ENCODE measurements at regions not wholly inside any gene's neighbourhood (a gene's known extent, or its start where the extent isn't known, plus 50 kb on each side); places are given as distances from the start of the nearest gene placed in this dataset.

DNA sequence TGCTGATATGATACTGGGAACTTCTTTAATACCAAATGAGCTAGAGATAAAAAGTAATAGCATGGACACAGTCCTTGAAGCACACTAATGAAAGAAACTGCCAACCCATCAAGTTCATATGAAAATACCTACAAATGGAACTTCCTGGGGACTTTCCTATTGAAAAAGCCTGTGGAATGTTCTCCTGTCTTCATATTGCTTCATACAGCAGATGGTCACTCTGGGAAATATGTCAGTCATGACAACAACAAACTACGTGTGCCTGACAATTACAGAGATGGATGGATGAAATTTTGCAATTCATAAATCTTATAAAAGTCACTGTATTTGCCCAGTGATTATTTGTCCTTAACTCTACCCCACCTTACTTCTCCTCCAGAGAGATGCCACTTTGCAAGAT is 106.6 kb upstream of the COL1A2 start:
- DNase-seq (ENCODE audit: low spot score) (no peak), ATAC-seq (no peak)
- peaks cover 15 to 26% of the 10 kb centered on the region in 2 donors for H3K27me3 Mint-ChIP-seq
- H3K4me1 Mint-ChIP-seq (ENCODE audit: low read depth in 2 of 2), result no peaks in the 10 kb centered on the region
- no peak overlapping the region for H3K27ac Mint-ChIP-seq
- no peaks in the 10 kb centered on the region for H3K36me3 Mint-ChIP-seq
- no peak overlapping the region for H3K4me3 Mint-ChIP-seq
- H3K9me3 Mint-ChIP-seq, result no peaks in the 10 kb centered on the region

DNA sequence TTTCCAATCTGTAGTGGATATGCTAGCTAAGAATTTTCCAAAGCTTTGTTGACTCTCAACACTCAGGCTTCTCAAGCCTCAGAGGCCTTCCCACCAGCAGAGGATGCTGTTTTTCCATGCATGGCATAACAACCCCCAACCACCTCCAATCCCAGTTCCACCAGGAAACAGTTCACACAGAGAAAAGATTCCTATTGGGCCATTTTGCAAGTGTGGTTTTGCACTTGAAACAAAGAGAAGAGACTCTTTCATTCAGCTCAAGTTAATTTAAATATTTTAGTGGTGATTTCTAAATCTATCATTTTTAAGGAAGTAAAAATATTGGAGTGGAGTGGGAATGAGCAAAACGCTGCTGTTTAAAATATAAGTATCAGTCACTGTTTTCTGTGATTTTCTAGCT is 105.6 kb upstream of the COL1A2 start:
- H3K9me3 Mint-ChIP-seq, result no peaks in the 10 kb centered on the region
- peaks cover 13 to 26% of the 10 kb centered on the region in 2 donors for H3K27me3 Mint-ChIP-seq
- ATAC-seq (no peak), DNase-seq (ENCODE audit: low spot score) (no peak)
- H3K27ac Mint-ChIP-seq, result no peak overlapping the region
- no peak overlapping the region for H3K4me3 Mint-ChIP-seq
- H3K36me3 Mint-ChIP-seq, result no peaks in the 10 kb centered on the region
- H3K4me1 Mint-ChIP-seq (ENCODE audit: low read depth in 2 of 2), result no peaks in the 10 kb centered on the region

DNA sequence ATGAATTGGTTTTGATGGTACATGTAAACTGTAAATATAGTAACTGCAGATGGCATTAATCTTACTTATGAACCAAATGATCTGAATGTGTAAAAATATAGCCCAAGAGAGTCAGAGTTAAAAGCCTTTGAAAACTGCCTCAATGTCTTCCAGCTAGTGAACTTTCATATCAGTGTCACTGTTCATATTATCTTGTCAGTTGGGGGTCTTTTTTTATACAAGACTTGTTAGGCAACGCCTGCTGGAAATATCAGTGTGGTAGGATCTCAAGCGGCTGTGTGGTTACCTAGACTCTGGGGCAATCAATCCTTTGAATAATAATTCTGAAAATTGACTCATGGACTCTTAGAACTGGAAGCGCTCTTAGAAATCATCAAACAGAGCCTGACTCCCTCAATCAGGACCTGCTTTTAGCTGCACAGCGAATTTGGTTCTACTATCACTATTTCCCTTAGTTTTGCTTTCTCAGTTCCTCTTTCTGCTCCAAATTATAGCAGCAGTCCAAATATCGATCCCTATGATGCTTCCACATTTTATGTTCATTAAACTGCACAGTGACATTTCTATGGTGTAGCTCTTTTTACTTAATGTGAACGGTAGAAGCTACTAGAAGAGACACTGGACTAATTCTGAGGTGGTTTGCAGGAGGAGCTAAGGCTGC is 100.1 kb upstream of the COL1A2 start:
- Mint-ChIP-seq H3K27me3 (peaks cover 12 to 15% of the 10 kb centered on the region in 2 donors), H3K36me3 (no peaks in the 10 kb centered on the region), H3K9me3 (no peaks in the 10 kb centered on the region), H3K4me1 (ENCODE audit: low read depth in 2 of 2) (no peaks in the 10 kb centered on the region), H3K27ac (no peak overlapping the region), H3K4me3 (no peak overlapping the region)
- ATAC-seq (no peak), DNase-seq (ENCODE audit: low spot score) (no peak)

DNA sequence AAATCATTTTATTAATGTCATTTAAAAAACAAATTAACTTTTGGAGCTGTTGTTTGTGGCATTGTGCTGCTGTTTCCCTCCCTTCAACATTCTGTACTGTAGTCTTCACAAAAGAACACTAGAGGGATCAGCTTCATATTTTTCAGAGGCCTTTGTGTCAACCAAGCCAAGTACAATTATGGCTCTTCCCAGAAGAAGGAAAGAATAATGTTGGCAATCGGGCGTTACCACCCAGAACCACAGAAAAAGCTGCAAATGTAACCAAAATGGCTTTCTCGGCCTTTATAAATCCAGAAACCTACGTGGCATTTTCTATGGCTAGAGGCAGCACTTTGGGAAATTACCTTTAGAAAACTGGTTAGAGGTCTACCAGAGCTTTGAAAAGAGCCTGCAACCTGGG is 98.8 kb upstream of the COL1A2 start:
- Mint-ChIP-seq H3K4me1 (ENCODE audit: low read depth in 2 of 2) (no peaks in the 10 kb centered on the region), H3K27ac (no peak overlapping the region), H3K4me3 (no peak overlapping the region), H3K36me3 (no peaks in the 10 kb centered on the region), H3K27me3 (peaks cover 12 to 15% of the 10 kb centered on the region in 2 donors), H3K9me3 (no peaks in the 10 kb centered on the region)
- no peak for DNase-seq (ENCODE audit: low spot score)
- ATAC-seq, result no peak

DNA sequence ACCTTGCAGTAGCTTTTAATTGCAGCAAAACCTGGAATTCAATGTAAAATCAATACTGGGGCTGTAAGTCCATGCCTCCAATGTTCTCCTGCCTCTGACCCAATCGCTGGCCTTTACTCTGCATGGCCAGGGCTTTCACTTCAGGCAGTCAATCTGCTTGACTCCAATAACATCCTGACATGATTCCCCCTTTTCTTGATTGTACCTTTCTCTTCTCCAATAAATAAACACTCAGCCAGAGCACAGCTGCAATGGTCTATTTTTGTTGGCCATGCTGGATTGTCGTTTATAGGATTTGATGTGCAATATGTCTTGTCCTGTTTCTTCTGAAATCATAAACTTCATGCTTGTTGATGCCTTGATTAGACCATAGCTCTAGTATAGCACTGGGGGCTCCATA is 97.8 kb upstream of the COL1A2 start:
- peaks cover 3 to 9% of the 10 kb centered on the region in 2 donors for H3K27me3 Mint-ChIP-seq
- DNase-seq (ENCODE audit: low spot score), result no peak
- H3K9me3 Mint-ChIP-seq, result no peaks in the 10 kb centered on the region
- H3K27ac Mint-ChIP-seq, result no peak overlapping the region
- no peak for ATAC-seq
- no peaks in the 10 kb centered on the region for H3K4me1 Mint-ChIP-seq (ENCODE audit: low read depth in 2 of 2)
- no peak overlapping the region for H3K4me3 Mint-ChIP-seq
- H3K36me3 Mint-ChIP-seq, result no peaks in the 10 kb centered on the region

DNA sequence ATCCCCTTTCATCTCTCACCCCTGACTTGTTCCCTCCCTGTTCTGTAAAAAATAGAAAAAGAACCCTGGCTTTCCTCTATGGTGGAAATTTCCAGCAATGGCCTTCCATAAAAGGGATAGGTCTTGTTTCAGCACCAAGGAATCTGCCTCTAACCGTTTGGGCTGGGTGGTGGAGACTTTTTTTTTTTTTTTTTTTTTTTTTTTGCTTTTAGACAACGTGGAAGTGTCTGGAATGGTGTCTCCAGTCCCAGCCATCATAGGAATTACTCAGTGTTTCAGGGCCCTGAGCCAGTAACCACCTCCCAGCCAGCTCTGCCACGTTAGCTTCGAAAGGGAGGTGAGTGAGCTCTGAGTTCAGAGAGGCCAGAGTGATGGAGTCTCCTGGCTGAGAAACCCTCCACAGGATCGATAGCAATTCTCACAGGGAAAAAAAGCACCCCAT is 97.3 kb upstream of the COL1A2 start:
- H3K9me3 Mint-ChIP-seq, result no peaks in the 10 kb centered on the region
- H3K27me3 Mint-ChIP-seq, result peaks cover 2 to 5% of the 10 kb centered on the region in 2 donors
- H3K4me3 Mint-ChIP-seq, result no peak overlapping the region
- ATAC-seq, result no peak
- DNase-seq (ENCODE audit: low spot score), result no peak
- H3K36me3 Mint-ChIP-seq, result no peaks in the 10 kb centered on the region
- H3K4me1 Mint-ChIP-seq (ENCODE audit: low read depth in 2 of 2), result no peaks in the 10 kb centered on the region
- no peak overlapping the region for H3K27ac Mint-ChIP-seq

DNA sequence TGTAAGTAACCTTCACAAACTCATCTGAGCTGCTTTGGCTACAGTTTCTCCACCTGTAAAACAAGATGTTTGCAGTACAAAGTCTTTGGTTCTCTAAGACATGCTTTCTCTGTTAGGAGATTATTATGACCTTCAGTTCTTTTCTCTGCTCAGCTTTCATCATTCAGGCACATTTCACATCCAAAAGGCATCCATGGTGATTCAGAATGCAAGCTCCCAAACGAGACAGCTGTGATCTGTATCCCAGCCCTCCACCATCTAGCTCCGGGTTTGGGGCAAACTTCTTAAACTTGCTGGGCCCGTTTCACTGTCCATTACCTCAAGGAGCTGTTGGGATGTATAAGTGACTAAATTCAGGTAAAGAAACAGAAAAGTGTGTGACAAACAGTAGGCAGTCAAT is 95.8 kb upstream of the COL1A2 start:
- Mint-ChIP-seq H3K4me1 (ENCODE audit: low read depth in 2 of 2) (no peaks in the 10 kb centered on the region), H3K36me3 (no peaks in the 10 kb centered on the region), H3K9me3 (no peaks in the 10 kb centered on the region), H3K27ac (no peak overlapping the region), H3K4me3 (no peak overlapping the region), H3K27me3 (peaks cover 5 to 6% of the 10 kb centered on the region in 2 donors)
- DNase-seq (ENCODE audit: low spot score) (no peak), ATAC-seq (no peak)

DNA sequence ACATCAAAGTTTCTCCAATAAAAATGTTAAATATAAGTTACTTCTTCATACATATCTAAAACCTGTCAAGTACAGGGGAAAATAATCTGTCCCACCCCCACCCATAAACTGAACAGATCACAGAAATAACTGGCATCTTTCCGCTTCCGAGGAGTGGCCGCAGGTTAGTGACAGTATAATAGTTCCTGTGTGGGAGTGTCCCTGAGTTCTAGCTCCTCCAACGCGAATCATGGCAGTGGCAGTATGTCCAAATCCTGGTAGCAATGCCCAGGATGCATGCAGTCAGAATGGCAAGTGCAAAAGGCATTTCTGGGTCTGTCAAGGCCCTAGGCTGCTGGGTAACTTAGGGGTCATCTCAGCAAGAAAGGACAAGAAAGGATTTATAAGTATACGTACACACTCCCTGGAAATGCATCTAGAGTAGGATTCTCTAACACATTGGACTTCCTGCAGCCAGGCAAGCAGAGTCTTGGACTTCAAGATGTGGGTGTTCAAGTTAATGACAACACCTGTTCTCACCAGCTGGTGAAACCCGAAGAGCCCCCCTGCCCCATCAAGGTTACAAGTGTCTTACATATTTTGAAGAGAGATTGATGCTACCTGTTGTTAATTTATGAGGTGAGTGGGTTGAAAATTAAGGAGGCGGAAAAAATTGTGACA is 94.4 kb upstream of the COL1A2 start:
- Mint-ChIP-seq H3K27ac (no peak overlapping the region), H3K9me3 (peaks cover 3% of the 10 kb centered on the region), H3K27me3 (peaks cover 5 to 6% of the 10 kb centered on the region in 2 donors), H3K4me3 (no peak overlapping the region), H3K4me1 (ENCODE audit: low read depth in 2 of 2) (no peaks in the 10 kb centered on the region), H3K36me3 (no peaks in the 10 kb centered on the region)
- DNase-seq (ENCODE audit: low spot score), result no peak
- ATAC-seq, result no peak

DNA sequence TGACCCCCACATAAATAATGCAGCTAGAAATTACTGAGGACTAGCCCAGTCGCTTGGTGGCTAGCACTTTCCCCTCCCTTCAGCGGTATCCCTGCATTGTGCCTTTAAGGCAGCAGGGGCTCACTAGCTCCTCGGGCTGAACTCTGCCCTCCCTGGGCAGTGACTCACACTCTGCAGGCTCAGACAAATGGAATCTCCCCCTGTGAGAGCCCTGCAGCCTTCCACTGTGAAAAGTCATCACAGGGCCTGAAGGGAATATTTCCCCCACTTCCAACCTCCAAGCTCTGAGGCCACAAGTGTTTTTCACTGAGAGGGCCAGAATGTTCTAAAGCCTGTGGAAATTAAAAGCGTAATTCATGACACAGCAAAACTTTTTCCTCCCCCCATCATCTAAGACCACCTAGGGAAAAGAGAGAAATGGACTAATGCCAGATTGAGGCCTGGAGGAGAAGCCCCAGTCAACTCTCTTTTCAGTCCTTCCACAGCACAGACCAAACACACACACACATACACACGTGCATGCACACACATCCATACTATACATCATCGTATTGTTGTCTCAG is 93.6 kb upstream of the COL1A2 start:
- Mint-ChIP-seq H3K27me3 (peaks cover 5 to 6% of the 10 kb centered on the region in 2 donors), H3K4me3 (no peak overlapping the region), H3K9me3 (peaks cover 3% of the 10 kb centered on the region), H3K4me1 (ENCODE audit: low read depth in 2 of 2) (no peaks in the 10 kb centered on the region), H3K27ac (no peak overlapping the region), H3K36me3 (no peaks in the 10 kb centered on the region)
- DNase-seq (ENCODE audit: low spot score) (no peak), ATAC-seq (no peak)

DNA sequence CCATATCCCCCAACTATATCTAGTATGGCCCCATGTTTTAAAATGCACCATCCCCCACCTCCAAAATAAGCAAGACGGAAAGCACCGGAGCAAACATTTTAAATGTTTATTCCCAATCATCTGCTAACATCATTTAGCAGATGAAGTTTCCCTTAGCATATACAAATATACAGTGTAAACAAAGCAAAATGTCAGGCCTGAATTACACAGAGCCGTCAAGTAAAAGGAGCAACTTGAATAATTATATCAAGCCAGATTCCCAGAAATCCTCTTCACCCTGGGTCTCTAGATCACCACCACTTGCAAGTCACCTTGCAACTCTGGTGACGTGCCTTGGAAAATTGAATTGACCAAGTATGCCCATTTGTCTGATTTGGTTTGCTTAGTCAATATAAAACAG is 91.6 kb upstream of the COL1A2 start:
- peaks cover 3% of the 10 kb centered on the region for H3K9me3 Mint-ChIP-seq
- ATAC-seq (no peak), DNase-seq (ENCODE audit: low spot score) (no peak)
- no peak overlapping the region for H3K27ac Mint-ChIP-seq
- H3K27me3 Mint-ChIP-seq, result peaks cover 5 to 6% of the 10 kb centered on the region in 2 donors
- no peaks in the 10 kb centered on the region for H3K4me1 Mint-ChIP-seq (ENCODE audit: low read depth in 2 of 2)
- H3K4me3 Mint-ChIP-seq, result no peak overlapping the region
- H3K36me3 Mint-ChIP-seq, result no peaks in the 10 kb centered on the region

DNA sequence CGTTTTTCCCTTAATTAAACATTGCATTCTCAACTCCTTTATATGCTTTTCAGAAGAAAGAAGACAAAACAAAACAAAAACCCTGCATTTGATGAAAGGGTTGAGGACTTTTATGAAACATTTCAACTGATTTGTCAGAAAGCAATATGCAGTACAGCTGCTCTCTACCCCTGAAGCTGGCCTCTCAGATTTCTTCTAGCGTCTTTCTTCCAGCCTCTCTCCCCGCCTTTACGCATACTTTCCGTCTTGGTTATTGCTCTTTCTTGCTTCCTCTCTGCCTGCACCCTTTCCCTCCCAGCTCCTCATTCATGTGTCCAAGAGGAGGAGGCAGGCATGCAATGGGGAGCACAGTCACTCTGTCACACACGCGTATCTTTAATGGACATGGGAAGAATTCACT is 91.0 kb upstream of the COL1A2 start:
- DNase-seq (ENCODE audit: low spot score) (no peak), ATAC-seq (no peak)
- H3K4me3 Mint-ChIP-seq, result no peak overlapping the region
- peaks cover 5 to 6% of the 10 kb centered on the region in 2 donors for H3K27me3 Mint-ChIP-seq
- H3K9me3 Mint-ChIP-seq, result peaks cover 3% of the 10 kb centered on the region
- no peaks in the 10 kb centered on the region for H3K36me3 Mint-ChIP-seq
- no peaks in the 10 kb centered on the region for H3K4me1 Mint-ChIP-seq (ENCODE audit: low read depth in 2 of 2)
- no peak overlapping the region for H3K27ac Mint-ChIP-seq

DNA sequence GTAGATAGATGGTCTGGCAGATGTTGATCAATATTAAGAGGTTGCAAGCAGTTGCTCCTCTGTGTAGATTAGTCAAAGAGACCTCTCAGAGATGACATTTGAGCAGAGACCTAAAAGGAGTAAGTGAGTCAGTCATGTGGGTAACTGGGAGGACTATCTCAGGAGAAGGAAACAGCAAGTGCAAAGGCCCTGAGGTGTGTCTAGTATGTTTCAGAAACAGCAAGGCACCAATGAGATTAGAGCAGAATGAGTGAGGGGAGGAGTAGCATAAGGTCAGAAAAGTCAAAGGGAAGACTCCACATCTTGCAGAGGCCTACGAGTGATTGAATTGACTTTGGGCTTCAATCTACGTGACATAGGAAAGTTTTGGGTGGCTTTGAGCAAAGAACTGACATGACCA is 89.8 kb upstream of the COL1A2 start:
- ATAC-seq (no peak), DNase-seq (ENCODE audit: low spot score) (no peak)
- Mint-ChIP-seq H3K27me3 (peaks cover 0 to 8% of the 10 kb centered on the region in 2 donors), H3K4me3 (no peak overlapping the region), H3K36me3 (no peaks in the 10 kb centered on the region), H3K9me3 (peaks cover 7% of the 10 kb centered on the region), H3K27ac (no peak overlapping the region), H3K4me1 (ENCODE audit: low read depth in 2 of 2) (no peaks in the 10 kb centered on the region)

DNA sequence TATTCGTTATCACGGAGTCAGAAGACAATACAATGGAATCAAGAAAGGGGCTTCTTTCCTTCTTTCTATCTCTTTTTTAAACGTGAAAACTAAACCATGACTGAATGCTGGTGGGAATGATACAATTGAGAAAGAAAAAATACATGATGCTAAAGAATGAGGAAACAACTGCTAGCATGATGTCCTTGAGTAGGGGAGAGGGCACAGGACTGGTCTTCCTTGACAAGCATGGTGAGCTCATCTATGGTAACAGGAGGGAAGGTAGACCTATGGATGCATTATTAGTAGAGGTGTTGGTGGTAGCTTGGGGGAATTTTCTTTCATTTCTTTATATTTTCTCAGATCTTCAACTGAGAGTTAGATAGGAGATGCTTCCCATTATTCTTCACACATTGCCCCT is 88.9 kb upstream of the COL1A2 start:
- Mint-ChIP-seq H3K36me3 (no peaks in the 10 kb centered on the region), H3K4me1 (ENCODE audit: low read depth in 2 of 2) (no peaks in the 10 kb centered on the region), H3K27ac (no peak overlapping the region), H3K9me3 (peaks cover 7% of the 10 kb centered on the region), H3K4me3 (no peak overlapping the region), H3K27me3 (peaks cover 0 to 9% of the 10 kb centered on the region in 2 donors)
- ATAC-seq, result no peak
- no peak for DNase-seq (ENCODE audit: low spot score)

DNA sequence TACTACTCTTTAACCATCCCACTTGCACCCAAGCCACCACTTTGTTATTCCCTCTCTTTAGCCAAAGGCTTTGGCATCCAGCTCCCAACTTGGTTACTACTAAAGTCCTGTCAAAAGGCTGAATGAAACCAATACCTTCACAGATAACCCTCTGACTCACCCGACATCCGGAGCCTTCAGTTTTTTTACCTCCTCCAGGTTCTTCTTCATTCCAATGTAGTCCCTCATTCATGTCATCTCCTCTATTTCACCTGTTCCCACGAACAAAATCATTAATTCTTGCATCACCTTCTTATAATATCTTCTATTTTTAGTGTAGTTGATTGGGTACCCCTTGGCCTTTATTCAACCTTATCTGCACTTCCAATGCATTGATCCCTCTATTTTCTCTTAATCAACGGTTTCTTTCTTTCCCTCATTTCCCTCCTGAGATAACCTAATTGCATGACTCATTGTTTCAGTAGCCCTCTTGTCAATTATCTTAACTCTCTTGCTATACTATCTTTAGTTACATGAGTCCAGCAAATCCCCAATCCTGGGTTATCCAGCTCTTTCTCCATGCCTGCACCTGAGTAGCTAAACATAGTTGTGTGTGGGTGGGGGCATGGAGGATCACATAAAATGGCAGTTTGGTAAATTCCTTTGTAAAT is 87.2 kb upstream of the COL1A2 start:
- no peak overlapping the region for H3K27ac Mint-ChIP-seq

More for the DNA sequence above, 87.2 kb upstream of the COL1A2 start:
- H3K9me3 Mint-ChIP-seq, result peaks cover 7% of the 10 kb centered on the region
- no peaks in the 10 kb centered on the region for H3K36me3 Mint-ChIP-seq
- ATAC-seq, result no peak
- peaks cover 0 to 9% of the 10 kb centered on the region in 2 donors for H3K27me3 Mint-ChIP-seq
- no peak for DNase-seq (ENCODE audit: low spot score)
- no peak overlapping the region for H3K4me3 Mint-ChIP-seq
- H3K4me1 Mint-ChIP-seq (ENCODE audit: low read depth in 2 of 2), result no peaks in the 10 kb centered on the region

Data from natural killer cell treated with Interleukin-12 subunit alpha and Interleukin-12 subunit beta and Interleukin-15 and Interleukin-18, amount 100 ng/mL, for 72 hours (primary cell).